ENCODE measurements at regions not wholly inside any gene's neighbourhood (a gene's known extent, or its start where the extent isn't known, plus 50 kb on each side); places are given as distances from the start of the nearest gene placed in this dataset.

DNA sequence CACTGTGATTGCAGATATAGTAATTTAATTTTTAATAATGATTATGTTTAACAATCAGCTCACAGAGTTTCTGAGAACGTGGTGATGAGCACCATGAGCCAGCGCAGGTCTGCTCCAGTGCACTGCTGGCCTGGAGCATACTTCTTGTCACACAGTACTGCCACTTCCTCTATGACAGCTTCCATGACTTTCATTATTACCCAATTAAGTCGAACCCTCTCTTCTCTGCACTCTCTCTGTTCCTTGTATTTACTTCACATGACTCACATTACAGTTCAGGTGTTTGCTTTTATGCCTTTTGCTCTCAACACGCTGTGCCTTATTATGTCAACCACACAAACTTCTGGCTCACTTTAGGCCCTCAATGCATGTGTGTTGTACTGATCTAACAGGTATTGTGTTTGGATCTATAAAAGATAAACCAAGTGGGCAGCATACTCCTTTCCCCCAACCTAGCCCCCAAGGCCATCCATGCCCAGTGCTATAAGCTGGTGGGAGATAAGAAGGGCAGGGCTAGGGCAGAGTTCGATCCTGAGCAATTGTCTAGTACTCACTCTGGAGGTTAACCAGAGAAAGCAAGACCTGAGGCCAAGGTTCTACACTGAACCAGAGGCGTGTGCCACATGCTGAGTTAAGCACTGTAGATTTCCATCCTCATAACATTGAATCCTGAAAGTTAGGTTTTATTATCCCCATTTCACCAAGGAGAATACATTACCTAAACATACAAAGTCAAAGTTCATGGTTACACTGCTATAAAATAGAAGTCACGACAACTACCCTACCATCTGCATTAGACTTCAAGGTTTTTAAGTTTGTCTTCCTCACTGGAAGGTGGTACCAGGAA lies 356.5 kb downstream of the INSC start:
- 71 to 83% (median 78%) methylated on average over 7 of the region's 7 CpGs for WGBS, 5 donors
- H3K27me3 ChIP-seq (replicated peaks in 1 of 7) = no peaks in the 10 kb centered on the region
- no peaks in the 10 kb centered on the region for H3K36me3 ChIP-seq
- H3K4me1 ChIP-seq = no peaks in the 10 kb centered on the region
- no peak overlapping the region for H3K27ac ChIP-seq
- no peaks in the 10 kb centered on the region for H3K9me3 ChIP-seq
- no peak overlapping the region for H3K4me3 ChIP-seq
- no peak for DNase-seq
- TF ChIP-seq POLR2AphosphoS5 (IDR thresholded peaks at IDR 0.05) = no peak
- TF ChIP-seq, protein P1, sequence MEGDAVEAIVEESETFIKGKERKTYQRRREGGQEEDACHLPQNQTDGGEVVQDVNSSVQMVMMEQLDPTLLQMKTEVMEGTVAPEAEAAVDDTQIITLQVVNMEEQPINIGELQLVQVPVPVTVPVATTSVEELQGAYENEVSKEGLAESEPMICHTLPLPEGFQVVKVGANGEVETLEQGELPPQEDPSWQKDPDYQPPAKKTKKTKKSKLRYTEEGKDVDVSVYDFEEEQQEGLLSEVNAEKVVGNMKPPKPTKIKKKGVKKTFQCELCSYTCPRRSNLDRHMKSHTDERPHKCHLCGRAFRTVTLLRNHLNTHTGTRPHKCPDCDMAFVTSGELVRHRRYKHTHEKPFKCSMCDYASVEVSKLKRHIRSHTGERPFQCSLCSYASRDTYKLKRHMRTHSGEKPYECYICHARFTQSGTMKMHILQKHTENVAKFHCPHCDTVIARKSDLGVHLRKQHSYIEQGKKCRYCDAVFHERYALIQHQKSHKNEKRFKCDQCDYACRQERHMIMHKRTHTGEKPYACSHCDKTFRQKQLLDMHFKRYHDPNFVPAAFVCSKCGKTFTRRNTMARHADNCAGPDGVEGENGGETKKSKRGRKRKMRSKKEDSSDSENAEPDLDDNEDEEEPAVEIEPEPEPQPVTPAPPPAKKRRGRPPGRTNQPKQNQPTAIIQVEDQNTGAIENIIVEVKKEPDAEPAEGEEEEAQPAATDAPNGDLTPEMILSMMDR (IDR thresholded peaks at IDR 0.05 in 8 of 11, conservative IDR thresholded peaks at IDR 0.05 in 3 of 11) = no peak
- TF ChIP-seq POLR2A (IDR thresholded peaks at IDR 0.05) = no peak
- intact Hi-C loops (cut with DNase I; ENCODE audit: low total_unique reads) = no loop called here

DNA sequence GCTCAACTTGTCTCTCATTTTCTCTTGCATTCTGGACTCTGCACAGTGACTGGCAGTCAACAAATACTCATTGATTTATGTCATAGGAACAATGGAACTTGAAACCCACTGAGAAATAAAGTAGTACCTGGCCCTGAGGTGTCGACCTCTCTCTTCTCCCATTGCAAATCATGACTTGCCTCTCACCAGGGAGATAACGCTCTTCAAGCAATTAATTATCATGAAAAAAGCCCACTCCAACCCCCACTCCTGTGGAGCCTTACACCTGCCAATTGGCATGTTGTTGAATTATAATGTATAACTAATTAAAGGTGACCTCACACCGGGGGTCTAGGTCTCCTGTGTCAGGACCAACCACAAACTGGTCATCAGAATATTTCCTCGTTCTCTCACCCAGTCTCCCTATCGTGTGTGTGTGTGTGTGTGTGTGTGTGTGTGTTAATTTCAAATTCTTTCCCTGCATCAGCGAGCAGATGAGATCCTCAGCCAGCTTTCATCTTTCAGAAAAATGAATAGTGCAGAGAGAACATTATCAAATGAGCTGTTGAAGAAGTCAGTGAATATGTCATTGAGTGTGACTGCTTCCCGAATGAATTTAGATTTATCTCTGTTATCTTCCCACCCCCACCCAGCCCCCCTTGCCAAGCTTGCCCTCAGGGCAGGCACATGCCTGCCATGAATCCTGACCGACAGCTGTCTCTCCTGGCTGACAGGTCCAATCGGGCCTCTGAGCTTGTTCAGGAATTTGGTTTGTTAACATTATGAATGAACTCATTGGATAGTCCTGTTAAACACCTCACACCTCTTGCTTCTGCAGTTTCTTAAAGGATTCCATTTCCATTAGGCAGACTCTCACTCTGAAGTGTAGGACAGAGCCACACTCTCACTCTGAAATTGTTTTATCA lies 357.4 kb downstream of the INSC start:
- DNase-seq = no peak
- intact Hi-C loops (cut with DNase I; ENCODE audit: low total_unique reads) = no loop called here
- no peaks in the 10 kb centered on the region for H3K9me3 ChIP-seq
- no peaks in the 10 kb centered on the region for H3K4me1 ChIP-seq
- no peaks in the 10 kb centered on the region for H3K27me3 ChIP-seq (replicated peaks in 1 of 7)
- no peak overlapping the region for H3K27ac ChIP-seq
- TF ChIP-seq POLR2AphosphoS5 (IDR thresholded peaks at IDR 0.05) (no peak), POLR2A (IDR thresholded peaks at IDR 0.05) (no peak)
- TF ChIP-seq, protein P1 (IDR thresholded peaks at IDR 0.05 in 8 of 11, conservative IDR thresholded peaks at IDR 0.05 in 3 of 11) = no peak
- no peaks in the 10 kb centered on the region for H3K36me3 ChIP-seq
- 26 to 40% (median 37%) methylated on average over 8 to 9 of the region's 9 CpGs for WGBS, 5 donors
- no peak overlapping the region for H3K4me3 ChIP-seq

DNA sequence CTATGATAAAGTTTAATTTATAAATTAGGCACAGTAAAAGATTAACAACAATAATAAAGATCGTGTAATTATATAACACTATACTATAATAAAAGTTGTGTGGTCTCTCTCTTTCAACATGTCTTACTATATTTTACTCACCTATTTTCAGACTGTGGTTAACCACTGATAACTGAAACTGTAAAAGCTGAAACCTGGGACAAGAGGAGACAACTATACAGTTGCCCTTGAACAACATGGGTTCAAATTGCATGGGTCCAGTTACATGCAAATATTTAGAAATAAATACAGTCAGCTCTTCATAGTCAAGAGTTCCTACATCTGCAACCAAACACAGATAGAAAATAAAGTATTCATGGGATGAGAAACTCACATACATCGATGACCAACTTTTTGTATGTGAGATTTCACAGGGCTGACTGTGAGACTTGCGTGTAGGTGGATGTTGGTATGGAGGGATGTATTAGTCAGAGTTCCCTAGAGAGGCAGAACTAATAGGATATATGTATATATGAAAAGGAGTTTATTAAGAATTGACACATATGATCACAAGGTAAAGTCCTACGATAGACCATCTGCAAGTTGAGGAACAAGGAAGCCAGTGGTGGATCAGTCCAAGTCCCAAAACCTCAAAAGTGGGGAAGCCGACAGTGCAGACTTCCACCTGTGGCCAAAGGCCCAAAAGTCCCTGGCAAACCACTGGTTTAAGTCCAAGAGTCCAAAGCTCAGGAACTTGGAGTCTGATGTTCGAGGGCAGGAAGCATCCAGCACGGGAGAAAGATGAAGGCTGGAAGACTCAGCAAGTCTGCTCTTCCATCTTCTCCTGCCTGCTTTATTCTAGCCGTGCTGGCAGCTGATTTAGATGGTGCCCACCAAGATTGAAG lies 359.5 kb downstream of the INSC start:
- DNase-seq = no peak
- Histone ChIP-seq H3K9me3 (no peaks in the 10 kb centered on the region), H3K4me1 (no peaks in the 10 kb centered on the region), H3K36me3 (no peaks in the 10 kb centered on the region), H3K27me3 (replicated peaks in 1 of 7) (no peaks in the 10 kb centered on the region), H3K4me3 (no peak overlapping the region), H3K27ac (no peak overlapping the region)
- TF ChIP-seq POLR2AphosphoS5 (IDR thresholded peaks at IDR 0.05) = no peak
- no peak for TF ChIP-seq POLR2A (IDR thresholded peaks at IDR 0.05)
- TF ChIP-seq, protein P1 (IDR thresholded peaks at IDR 0.05 in 8 of 11, conservative IDR thresholded peaks at IDR 0.05 in 3 of 11) = no peak
- WGBS, 5 donors = 73 to 83% (median 81%) methylated on average over 8 of the region's 8 CpGs
- intact Hi-C loops (cut with DNase I; ENCODE audit: low total_unique reads) = no loop called here
